ENCODE measurements at regions not wholly inside any gene's neighbourhood (a gene's known extent, or its start where the extent isn't known, plus 50 kb on each side); places are given as distances from the start of the nearest gene placed in this dataset.

DNA sequence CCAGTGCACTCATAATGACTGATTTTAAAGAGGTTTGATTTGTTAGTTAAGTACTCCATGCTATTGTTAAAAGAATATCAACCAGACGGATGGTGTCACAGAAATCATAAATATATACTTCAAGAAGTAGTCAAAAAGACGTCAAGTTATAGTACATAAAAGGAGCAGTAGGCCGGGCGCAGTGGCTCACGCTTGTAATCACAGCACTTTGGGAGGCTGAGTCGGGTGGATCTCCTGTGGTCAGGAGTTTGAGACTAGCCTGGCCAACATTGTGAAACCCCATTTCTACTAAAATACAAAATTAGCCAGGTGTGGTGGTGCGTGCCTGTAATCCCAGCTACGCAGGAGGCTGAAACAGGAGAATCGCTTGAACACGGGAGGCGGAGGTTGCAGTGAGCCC lies 721.7 kb downstream of the JRKL start:
- peaks cover 64% of the 10 kb centered on the region for H3K9me3 ChIP-seq (ENCODE audit: low read length)
- H3K36me3 ChIP-seq (ENCODE audit: insufficient read depth, low read length): no peaks in the 10 kb centered on the region
- no peak overlapping the region for H2AFZ ChIP-seq (ENCODE audit: low read length)
- H3K27me3 ChIP-seq (ENCODE audit: low read length): no peaks in the 10 kb centered on the region
- no peaks in the 10 kb centered on the region for H4K20me1 ChIP-seq (ENCODE audit: insufficient read depth, low read depth, low read length)
- no peak overlapping the region for H3K27ac ChIP-seq (ENCODE audit: low read length)
- no peaks in the 10 kb centered on the region for H3K9me2 ChIP-seq (replicated peaks; ENCODE audit: insufficient read depth, low read length)
- no peak overlapping the region for H3K9ac ChIP-seq (ENCODE audit: low read length)
- no peaks in the 10 kb centered on the region for H3K4me1 ChIP-seq (ENCODE audit: low read length)
- DNase-seq: no peak
- no peaks in the 10 kb centered on the region for H3K79me2 ChIP-seq (ENCODE audit: low read length)
- H3K4me3 ChIP-seq (ENCODE audit: low read length): no peak overlapping the region
- H3K4me2 ChIP-seq (ENCODE audit: low read depth, low read length, poor library complexity, severe bottlenecking): no peak overlapping the region

DNA sequence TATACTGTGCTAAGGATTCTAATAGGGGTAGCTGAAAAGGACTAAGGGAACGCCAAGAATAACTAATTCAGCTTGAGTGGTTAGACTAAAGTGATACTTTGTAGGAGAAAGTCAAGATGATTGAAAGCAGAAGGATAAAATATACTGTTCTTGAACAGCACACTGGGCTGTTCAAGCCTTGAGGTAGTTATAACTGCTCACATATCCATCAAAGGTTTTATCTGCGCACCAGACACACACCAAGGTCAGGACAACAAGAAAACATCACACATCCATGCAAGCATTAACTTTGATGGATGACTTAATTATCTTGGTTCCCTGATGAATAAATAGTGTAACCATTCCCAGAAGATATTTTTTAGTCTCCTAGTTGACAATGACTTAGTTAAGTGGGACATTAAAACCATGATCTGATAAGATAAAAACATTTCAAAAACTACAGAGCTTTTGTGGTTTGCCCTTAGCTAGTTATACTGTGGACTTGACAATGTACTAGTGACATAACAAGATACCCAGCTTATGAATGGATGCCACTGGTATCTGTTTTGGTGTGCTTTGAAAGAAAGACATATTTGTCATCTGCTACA lies 728.9 kb downstream of the JRKL start:
- no peaks in the 10 kb centered on the region for H3K27me3 ChIP-seq (ENCODE audit: low read length)
- H3K4me1 ChIP-seq (ENCODE audit: low read length): no peaks in the 10 kb centered on the region
- no peak overlapping the region for H3K4me3 ChIP-seq (ENCODE audit: low read length)
- no peak overlapping the region for H2AFZ ChIP-seq (ENCODE audit: low read length)
- no peak overlapping the region for H3K9ac ChIP-seq (ENCODE audit: low read length)
- H3K9me3 ChIP-seq (ENCODE audit: low read length): peaks cover 65% of the 10 kb centered on the region
- no peaks in the 10 kb centered on the region for H4K20me1 ChIP-seq (ENCODE audit: insufficient read depth, low read depth, low read length)
- no peak overlapping the region for H3K4me2 ChIP-seq (ENCODE audit: low read depth, low read length, poor library complexity, severe bottlenecking)
- H3K27ac ChIP-seq (ENCODE audit: low read length): no peak overlapping the region
- no peak for DNase-seq
- H3K79me2 ChIP-seq (ENCODE audit: low read length): no peaks in the 10 kb centered on the region
- no peaks in the 10 kb centered on the region for H3K36me3 ChIP-seq (ENCODE audit: insufficient read depth, low read length)
- H3K9me2 ChIP-seq (replicated peaks; ENCODE audit: insufficient read depth, low read length): no peaks in the 10 kb centered on the region

DNA sequence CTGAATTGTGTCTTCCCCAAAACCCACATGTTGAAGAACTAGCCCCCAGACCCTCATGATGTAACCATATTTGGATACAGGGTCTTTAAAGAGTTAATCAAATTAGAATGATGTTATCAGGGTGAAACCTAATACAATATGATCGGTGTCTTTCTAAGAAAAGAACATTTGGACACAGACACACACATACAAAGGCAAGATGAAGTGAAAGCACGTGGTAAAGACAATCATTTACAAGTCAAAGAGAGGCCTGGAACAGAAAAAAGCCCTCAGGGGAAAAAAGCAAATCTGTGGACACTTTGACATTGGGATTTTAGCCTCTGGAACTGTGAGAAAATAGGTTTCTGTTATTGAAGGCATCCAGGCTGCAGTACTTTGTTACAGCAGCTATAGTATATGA lies 733.4 kb downstream of the JRKL start:
- Histone ChIP-seq H3K79me2 (ENCODE audit: low read length) (no peaks in the 10 kb centered on the region), H3K9ac (ENCODE audit: low read length) (no peak overlapping the region), H3K27me3 (ENCODE audit: low read length) (no peaks in the 10 kb centered on the region), H3K36me3 (ENCODE audit: insufficient read depth, low read length) (no peaks in the 10 kb centered on the region), H3K4me1 (ENCODE audit: low read length) (no peaks in the 10 kb centered on the region), H3K9me3 (ENCODE audit: low read length) (peaks cover 60% of the 10 kb centered on the region), H3K9me2 (replicated peaks; ENCODE audit: insufficient read depth, low read length) (no peaks in the 10 kb centered on the region), H2AFZ (ENCODE audit: low read length) (no peak overlapping the region), H4K20me1 (ENCODE audit: insufficient read depth, low read depth, low read length) (no peaks in the 10 kb centered on the region), H3K4me3 (ENCODE audit: low read length) (0 out of 2 replicates have a peak overlapping the region, but pooled peaks have one; percentile 0), H3K4me2 (ENCODE audit: low read depth, low read length, poor library complexity, severe bottlenecking) (no peak overlapping the region), H3K27ac (ENCODE audit: low read length) (no peak overlapping the region)
- DNase-seq: no peak

DNA sequence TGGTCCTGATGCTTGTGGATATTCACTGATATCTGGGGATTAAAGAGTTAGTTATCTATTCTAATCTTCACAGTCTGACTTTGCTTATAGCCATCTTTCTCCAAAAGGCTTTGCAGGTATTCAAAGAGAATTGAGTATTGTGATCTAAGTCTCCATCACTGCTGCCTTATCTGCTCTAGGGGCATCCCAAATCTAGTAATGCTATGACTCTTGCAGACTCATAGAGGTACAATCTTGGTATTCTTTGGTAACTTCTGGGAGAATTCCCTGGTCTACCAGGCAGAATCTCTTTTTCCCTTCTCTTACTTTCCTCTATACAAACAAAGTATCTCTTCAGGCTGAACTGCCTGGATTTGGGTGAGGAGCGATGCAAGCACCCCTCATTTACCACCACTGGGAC lies 746.3 kb downstream of the JRKL start:
- H3K36me3 ChIP-seq (ENCODE audit: insufficient read depth, low read length): no peaks in the 10 kb centered on the region
- H3K4me2 ChIP-seq (ENCODE audit: low read depth, low read length, poor library complexity, severe bottlenecking): no peak overlapping the region
- H3K4me1 ChIP-seq (ENCODE audit: low read length): no peaks in the 10 kb centered on the region
- H3K79me2 ChIP-seq (ENCODE audit: low read length): no peaks in the 10 kb centered on the region
- H3K27ac ChIP-seq (ENCODE audit: low read length): no peak overlapping the region
- no peaks in the 10 kb centered on the region for H3K27me3 ChIP-seq (ENCODE audit: low read length)
- peaks cover 71% of the 10 kb centered on the region for H3K9me3 ChIP-seq (ENCODE audit: low read length)
- DNase-seq: no peak
- no peaks in the 10 kb centered on the region for H3K9me2 ChIP-seq (replicated peaks; ENCODE audit: insufficient read depth, low read length)
- H4K20me1 ChIP-seq (ENCODE audit: insufficient read depth, low read depth, low read length): no peaks in the 10 kb centered on the region
- H3K4me3 ChIP-seq (ENCODE audit: low read length): no peak overlapping the region
- no peak overlapping the region for H2AFZ ChIP-seq (ENCODE audit: low read length)
- no peak overlapping the region for H3K9ac ChIP-seq (ENCODE audit: low read length)

DNA sequence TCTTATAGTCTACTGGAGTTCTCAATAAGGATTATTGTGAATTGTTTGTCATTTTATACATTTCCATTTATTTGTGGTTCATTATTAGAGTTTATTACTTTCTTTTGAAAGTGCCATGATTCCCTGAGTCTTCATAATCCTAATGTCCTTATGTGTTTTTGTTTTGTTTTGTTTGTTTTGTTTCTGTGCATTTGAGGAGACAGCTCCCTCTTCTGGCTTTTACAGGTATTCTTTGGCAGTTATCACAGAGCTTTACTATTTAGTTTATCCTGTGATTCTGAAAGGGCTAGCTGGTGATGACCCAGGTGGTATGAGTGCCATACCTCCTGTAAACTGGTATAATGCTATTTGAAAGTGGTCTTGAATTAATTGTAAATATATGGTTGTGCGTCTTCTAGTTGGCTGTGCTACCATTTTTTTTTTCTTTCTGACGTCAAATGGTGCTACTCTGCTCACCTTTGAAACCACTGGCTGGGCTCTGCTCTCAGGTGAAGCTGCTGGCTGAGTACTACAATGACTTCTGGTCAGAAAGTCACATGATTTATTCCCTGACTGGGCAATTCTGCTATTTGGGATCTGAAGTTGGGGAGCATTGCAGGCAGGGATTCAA lies 751.2 kb downstream of the JRKL start:
- Histone ChIP-seq H3K79me2 (ENCODE audit: low read length) (no peaks in the 10 kb centered on the region), H3K9ac (ENCODE audit: low read length) (no peak overlapping the region), H3K4me2 (ENCODE audit: low read depth, low read length, poor library complexity, severe bottlenecking) (no peak overlapping the region), H4K20me1 (ENCODE audit: insufficient read depth, low read depth, low read length) (no peaks in the 10 kb centered on the region), H3K4me3 (ENCODE audit: low read length) (no peak overlapping the region; the same call in 1 of the 2 replicates), H3K9me2 (replicated peaks; ENCODE audit: insufficient read depth, low read length) (no peaks in the 10 kb centered on the region), H3K36me3 (ENCODE audit: insufficient read depth, low read length) (no peaks in the 10 kb centered on the region), H2AFZ (ENCODE audit: low read length) (no peak overlapping the region), H3K27ac (ENCODE audit: low read length) (no peak overlapping the region), H3K4me1 (ENCODE audit: low read length) (no peaks in the 10 kb centered on the region), H3K27me3 (ENCODE audit: low read length) (no peaks in the 10 kb centered on the region), H3K9me3 (ENCODE audit: low read length) (peaks cover 69% of the 10 kb centered on the region)
- DNase-seq: peak; percentile 49

DNA sequence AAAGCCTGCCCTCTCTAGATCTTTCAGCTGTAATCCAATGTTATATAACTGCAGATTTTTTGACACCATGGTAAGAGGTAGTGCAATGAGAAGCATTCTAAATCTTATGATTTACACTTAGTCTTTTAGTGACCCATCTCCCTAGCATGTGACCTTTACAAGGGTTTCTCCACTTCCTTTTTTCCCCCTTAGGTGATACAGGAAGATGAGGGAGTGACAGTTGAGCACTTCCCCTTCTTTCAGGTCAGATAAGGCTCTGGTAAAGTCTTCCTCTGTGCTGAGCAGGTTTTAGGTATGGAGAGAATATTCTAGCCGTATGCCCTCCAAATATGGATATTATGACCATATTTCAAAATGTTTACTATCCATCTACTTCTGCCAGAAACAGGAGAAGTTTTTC lies 753.6 kb downstream of the JRKL start:
- Histone ChIP-seq H3K36me3 (ENCODE audit: insufficient read depth, low read length) (no peaks in the 10 kb centered on the region), H3K27me3 (ENCODE audit: low read length) (no peaks in the 10 kb centered on the region), H4K20me1 (ENCODE audit: insufficient read depth, low read depth, low read length) (no peaks in the 10 kb centered on the region), H3K4me2 (ENCODE audit: low read depth, low read length, poor library complexity, severe bottlenecking) (no peak overlapping the region), H3K9me2 (replicated peaks; ENCODE audit: insufficient read depth, low read length) (no peaks in the 10 kb centered on the region), H3K9ac (ENCODE audit: low read length) (no peak overlapping the region), H3K9me3 (ENCODE audit: low read length) (peaks cover 70% of the 10 kb centered on the region), H3K27ac (ENCODE audit: low read length) (no peak overlapping the region), H3K4me1 (ENCODE audit: low read length) (no peaks in the 10 kb centered on the region), H2AFZ (ENCODE audit: low read length) (no peak overlapping the region), H3K4me3 (ENCODE audit: low read length) (no peak overlapping the region), H3K79me2 (ENCODE audit: low read length) (no peaks in the 10 kb centered on the region)
- DNase-seq: no peak

DNA sequence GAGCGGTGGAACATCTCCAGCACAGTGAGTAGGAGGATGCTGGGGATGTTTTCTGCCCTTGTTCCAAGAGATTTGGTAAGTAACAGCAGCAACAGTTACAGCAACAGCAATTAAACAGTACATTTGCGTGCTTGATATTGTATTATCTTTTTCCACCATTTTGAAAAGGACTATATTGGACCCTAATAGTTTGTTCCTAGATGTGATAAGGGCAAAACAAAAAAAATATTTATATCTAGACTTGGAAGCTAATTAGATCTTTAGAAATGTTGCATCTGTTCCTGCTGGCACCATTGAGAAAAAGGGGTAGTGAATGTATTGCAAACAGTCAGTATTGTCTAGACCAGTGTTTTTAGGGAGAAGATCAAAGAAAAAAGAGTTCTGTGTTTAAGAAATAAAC lies 759.9 kb downstream of the JRKL start:
- no peaks in the 10 kb centered on the region for H3K9me2 ChIP-seq (replicated peaks; ENCODE audit: insufficient read depth, low read length)
- H3K79me2 ChIP-seq (ENCODE audit: low read length): no peaks in the 10 kb centered on the region
- no peak overlapping the region for H3K27ac ChIP-seq (ENCODE audit: low read length)
- H3K4me1 ChIP-seq (ENCODE audit: low read length): no peaks in the 10 kb centered on the region
- no peak overlapping the region for H3K4me2 ChIP-seq (ENCODE audit: low read depth, low read length, poor library complexity, severe bottlenecking)
- no peaks in the 10 kb centered on the region for H3K27me3 ChIP-seq (ENCODE audit: low read length)
- H3K9ac ChIP-seq (ENCODE audit: low read length): no peak overlapping the region
- H3K9me3 ChIP-seq (ENCODE audit: low read length): peaks cover 70% of the 10 kb centered on the region
- no peak for DNase-seq
- no peaks in the 10 kb centered on the region for H3K36me3 ChIP-seq (ENCODE audit: insufficient read depth, low read length)
- no peak overlapping the region for H3K4me3 ChIP-seq (ENCODE audit: low read length)
- H4K20me1 ChIP-seq (ENCODE audit: insufficient read depth, low read depth, low read length): no peaks in the 10 kb centered on the region
- H2AFZ ChIP-seq (ENCODE audit: low read length): no peak overlapping the region

DNA sequence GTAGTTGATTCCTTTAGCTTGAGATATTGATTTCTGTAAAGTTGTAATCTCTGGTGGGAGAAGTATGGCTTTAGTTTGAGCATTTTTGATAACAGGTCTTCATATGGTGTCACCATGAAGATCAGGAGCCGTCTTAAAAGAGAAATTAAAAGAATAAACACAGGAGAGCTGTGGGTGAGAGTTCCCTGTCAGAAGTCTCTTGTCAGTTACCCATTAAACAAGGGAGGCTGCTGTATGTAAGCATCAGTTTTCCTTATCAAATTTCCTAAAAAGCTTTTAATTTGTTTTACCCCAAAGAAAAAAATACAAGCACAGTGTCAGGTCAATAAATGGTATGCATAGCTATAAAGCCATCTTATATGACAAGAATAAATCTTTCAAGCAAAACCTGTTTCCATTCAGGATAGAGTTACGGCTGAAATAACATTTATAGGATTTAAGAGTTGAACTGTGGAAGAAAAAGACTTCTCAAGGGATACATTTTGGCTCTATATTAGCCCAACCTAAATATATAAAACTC lies 767.5 kb downstream of the JRKL start:
- no peak overlapping the region for H2AFZ ChIP-seq (ENCODE audit: low read length)
- no peaks in the 10 kb centered on the region; the same call in 1 of the 2 replicates for H3K9me2 ChIP-seq (replicated peaks; ENCODE audit: insufficient read depth, low read length)
- DNase-seq: no peak

More for the DNA sequence above, 767.5 kb downstream of the JRKL start:
- H3K27me3 ChIP-seq (ENCODE audit: low read length): no peaks in the 10 kb centered on the region
- H3K27ac ChIP-seq (ENCODE audit: low read length): no peak overlapping the region
- H3K4me1 ChIP-seq (ENCODE audit: low read length): no peaks in the 10 kb centered on the region
- no peaks in the 10 kb centered on the region for H4K20me1 ChIP-seq (ENCODE audit: insufficient read depth, low read depth, low read length)
- peaks cover 76% of the 10 kb centered on the region for H3K9me3 ChIP-seq (ENCODE audit: low read length)
- no peak overlapping the region for H3K4me3 ChIP-seq (ENCODE audit: low read length)
- H3K4me2 ChIP-seq (ENCODE audit: low read depth, low read length, poor library complexity, severe bottlenecking): no peak overlapping the region
- H3K9ac ChIP-seq (ENCODE audit: low read length): no peak overlapping the region
- no peaks in the 10 kb centered on the region for H3K36me3 ChIP-seq (ENCODE audit: insufficient read depth, low read length)
- H3K79me2 ChIP-seq (ENCODE audit: low read length): no peaks in the 10 kb centered on the region
